ENCODE measurements at regions not wholly inside any gene's neighbourhood (a gene's known extent, or its start where the extent isn't known, plus 50 kb on each side); places are given as distances from the start of the nearest gene placed in this dataset.

DNA sequence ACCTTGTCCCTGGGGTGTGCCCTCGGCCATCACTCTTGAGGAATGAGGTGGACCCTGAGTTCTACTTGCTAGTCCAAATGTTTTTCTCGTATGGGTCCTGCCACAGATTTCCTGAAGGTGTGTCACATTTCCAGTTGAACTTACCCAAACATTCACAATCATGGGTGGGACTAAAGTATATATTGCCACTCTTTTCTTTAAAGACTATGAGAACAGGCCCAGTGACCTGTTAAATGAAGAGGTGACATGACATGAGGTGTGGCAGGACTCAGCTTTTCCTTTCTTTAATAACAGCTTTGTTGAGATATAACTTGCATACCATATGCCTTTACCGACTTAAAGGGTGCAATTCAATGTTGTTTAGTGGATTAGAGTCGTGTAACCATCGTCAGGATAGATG lies 177.2 kb upstream of the EXOC2 start:
- no peaks in the 10 kb centered on the region for H3K79me2 ChIP-seq (ENCODE audit: low read length)
- peaks cover 25% of the 10 kb centered on the region for H3K4me1 ChIP-seq (ENCODE audit: low read length)
- peaks cover 18% of the 10 kb centered on the region for H3F3A ChIP-seq (ENCODE audit: insufficient read depth, low read length)
- no peak overlapping the region for H3K4me2 ChIP-seq (ENCODE audit: low read depth, low read length)
- no peaks in the 10 kb centered on the region for H4K20me1 ChIP-seq (ENCODE audit: insufficient read depth, low read length)
- H3K27ac ChIP-seq (ENCODE audit: low read length) = no peak overlapping the region
- no peak overlapping the region for H2AFZ ChIP-seq (ENCODE audit: low read length)
- no peak overlapping the region for H3K9ac ChIP-seq (ENCODE audit: low read length)
- TF ChIP-seq EZH2phosphoT487 (IDR thresholded peaks at IDR 0.05; ENCODE audit: low read length) (no peak), EZH2 (optimal IDR thresholded peaks at IDR 0.05; ENCODE audit: low read depth, low read length) (no peak)
- TF ChIP-seq, protein P1, sequence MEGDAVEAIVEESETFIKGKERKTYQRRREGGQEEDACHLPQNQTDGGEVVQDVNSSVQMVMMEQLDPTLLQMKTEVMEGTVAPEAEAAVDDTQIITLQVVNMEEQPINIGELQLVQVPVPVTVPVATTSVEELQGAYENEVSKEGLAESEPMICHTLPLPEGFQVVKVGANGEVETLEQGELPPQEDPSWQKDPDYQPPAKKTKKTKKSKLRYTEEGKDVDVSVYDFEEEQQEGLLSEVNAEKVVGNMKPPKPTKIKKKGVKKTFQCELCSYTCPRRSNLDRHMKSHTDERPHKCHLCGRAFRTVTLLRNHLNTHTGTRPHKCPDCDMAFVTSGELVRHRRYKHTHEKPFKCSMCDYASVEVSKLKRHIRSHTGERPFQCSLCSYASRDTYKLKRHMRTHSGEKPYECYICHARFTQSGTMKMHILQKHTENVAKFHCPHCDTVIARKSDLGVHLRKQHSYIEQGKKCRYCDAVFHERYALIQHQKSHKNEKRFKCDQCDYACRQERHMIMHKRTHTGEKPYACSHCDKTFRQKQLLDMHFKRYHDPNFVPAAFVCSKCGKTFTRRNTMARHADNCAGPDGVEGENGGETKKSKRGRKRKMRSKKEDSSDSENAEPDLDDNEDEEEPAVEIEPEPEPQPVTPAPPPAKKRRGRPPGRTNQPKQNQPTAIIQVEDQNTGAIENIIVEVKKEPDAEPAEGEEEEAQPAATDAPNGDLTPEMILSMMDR (IDR thresholded peaks at IDR 0.05; ENCODE audit: low read length) = no peak
- H3K4me3 ChIP-seq (ENCODE audit: low read length) = no peak overlapping the region
- no peaks in the 10 kb centered on the region for H3K9me2 ChIP-seq (replicated peaks; ENCODE audit: insufficient read depth, low read length)
- H3K27me3 ChIP-seq (replicated peaks; ENCODE audit: insufficient read depth, low read length) = no peaks in the 10 kb centered on the region
- no peak for DNase-seq
- H3K36me3 ChIP-seq (replicated peaks; ENCODE audit: insufficient read depth, low read length) = no peaks in the 10 kb centered on the region
- H3K9me3 ChIP-seq (replicated peaks; ENCODE audit: insufficient read depth, low read length) = no peaks in the 10 kb centered on the region

GRCh38 chr6:868201-868600 lies 175.3 kb upstream of the EXOC2 start:
- Histone ChIP-seq H3K4me1 (ENCODE audit: low read length) (peaks cover 7% of the 10 kb centered on the region), H2AFZ (ENCODE audit: low read length) (no peak overlapping the region), H3K9me2 (replicated peaks; ENCODE audit: insufficient read depth, low read length) (no peaks in the 10 kb centered on the region), H3K36me3 (replicated peaks; ENCODE audit: insufficient read depth, low read length) (no peaks in the 10 kb centered on the region), H3K9me3 (replicated peaks; ENCODE audit: insufficient read depth, low read length) (no peaks in the 10 kb centered on the region), H3K4me2 (ENCODE audit: low read depth, low read length) (no peak overlapping the region), H3F3A (ENCODE audit: insufficient read depth, low read length) (peaks cover 12% of the 10 kb centered on the region), H3K9ac (ENCODE audit: low read length) (no peak overlapping the region), H3K27me3 (replicated peaks; ENCODE audit: insufficient read depth, low read length) (no peaks in the 10 kb centered on the region), H3K27ac (ENCODE audit: low read length) (no peak overlapping the region), H3K4me3 (ENCODE audit: low read length) (no peak overlapping the region), H3K79me2 (ENCODE audit: low read length) (no peaks in the 10 kb centered on the region), H4K20me1 (ENCODE audit: insufficient read depth, low read length) (no peaks in the 10 kb centered on the region)
- TF ChIP-seq, protein P1 (IDR thresholded peaks at IDR 0.05; ENCODE audit: low read length) = no peak
- no peak for TF ChIP-seq EZH2 (optimal IDR thresholded peaks at IDR 0.05; ENCODE audit: low read depth, low read length)
- no peak for TF ChIP-seq EZH2phosphoT487 (IDR thresholded peaks at IDR 0.05; ENCODE audit: low read length)
- DNase-seq = no peak

DNA sequence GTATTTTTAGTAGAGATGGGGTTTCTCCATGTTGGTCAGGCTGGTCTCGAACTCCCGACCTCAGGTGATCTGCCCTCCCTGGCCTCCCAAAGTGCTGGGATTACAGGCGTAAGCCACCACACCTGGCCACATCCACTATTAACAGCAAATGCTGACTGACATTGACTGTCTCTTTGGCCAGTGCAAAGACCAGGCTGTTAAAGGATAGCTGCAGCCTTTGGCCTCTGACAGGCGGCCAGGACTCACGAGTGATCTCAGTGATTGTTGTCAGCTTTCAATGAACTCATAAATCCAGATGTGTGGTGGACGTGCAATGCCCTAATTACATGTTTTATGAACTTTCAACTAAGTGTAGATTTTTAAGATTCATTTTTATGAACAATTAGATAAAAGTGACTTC lies 174.4 kb upstream of the EXOC2 start:
- H3K4me3 ChIP-seq (ENCODE audit: low read length) = no peak overlapping the region
- no peaks in the 10 kb centered on the region for H4K20me1 ChIP-seq (ENCODE audit: insufficient read depth, low read length)
- H3K9me3 ChIP-seq (replicated peaks; ENCODE audit: insufficient read depth, low read length) = no peaks in the 10 kb centered on the region
- DNase-seq = no peak
- no peak overlapping the region for H3K27ac ChIP-seq (ENCODE audit: low read length)
- H3K4me1 ChIP-seq (ENCODE audit: low read length) = peaks cover 7% of the 10 kb centered on the region
- no peaks in the 10 kb centered on the region for H3K9me2 ChIP-seq (replicated peaks; ENCODE audit: insufficient read depth, low read length)
- H3K4me2 ChIP-seq (ENCODE audit: low read depth, low read length) = no peak overlapping the region
- no peaks in the 10 kb centered on the region for H3K36me3 ChIP-seq (replicated peaks; ENCODE audit: insufficient read depth, low read length)
- H2AFZ ChIP-seq (ENCODE audit: low read length) = no peak overlapping the region
- H3K27me3 ChIP-seq (replicated peaks; ENCODE audit: insufficient read depth, low read length) = no peaks in the 10 kb centered on the region
- H3K9ac ChIP-seq (ENCODE audit: low read length) = no peak overlapping the region
- H3K79me2 ChIP-seq (ENCODE audit: low read length) = no peaks in the 10 kb centered on the region
- TF ChIP-seq, protein P1 (IDR thresholded peaks at IDR 0.05; ENCODE audit: low read length) = no peak
- TF ChIP-seq EZH2 (optimal IDR thresholded peaks at IDR 0.05; ENCODE audit: low read depth, low read length) (no peak), EZH2phosphoT487 (IDR thresholded peaks at IDR 0.05; ENCODE audit: low read length) (no peak)
- peaks cover 12% of the 10 kb centered on the region for H3F3A ChIP-seq (ENCODE audit: insufficient read depth, low read length)

All from MM.1S (cell line).